ENCODE measurements at regions not wholly inside any gene's neighbourhood (a gene's known extent, or its start where the extent isn't known, plus 50 kb on each side); places are given as distances from the start of the nearest gene placed in this dataset.
"Not testable (repeated sequence)": the region's sequence is repeated elsewhere in the genome, so short reads cannot be mapped to it uniquely, and the experiment has no call there.

GRCh38 chr14:106026026-106026425 is 499.6 kb downstream of the TMEM121 start:
- no peak for DNase-seq

DNA sequence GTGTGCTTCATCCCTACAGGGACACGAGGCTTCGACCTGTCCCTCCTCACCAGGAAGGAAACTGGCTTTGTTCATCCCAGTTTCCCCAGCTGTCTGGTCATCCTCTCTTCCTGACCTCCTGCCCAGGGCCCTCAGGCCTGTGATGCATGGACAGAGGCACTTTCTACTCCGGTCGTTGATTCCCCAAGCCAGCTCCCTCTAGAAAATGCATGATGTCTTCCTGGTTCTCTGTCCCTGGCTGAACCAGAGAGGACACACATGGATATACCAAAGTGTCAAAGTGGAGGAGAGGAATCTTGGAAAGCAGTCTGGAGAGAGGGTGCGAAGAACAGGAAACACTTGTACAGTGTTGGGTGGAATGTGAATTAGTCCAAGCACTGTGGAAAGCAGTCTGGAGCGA is 501.4 kb downstream of the TMEM121 start:
- DNase-seq = not testable (repeated sequence)

DNA sequence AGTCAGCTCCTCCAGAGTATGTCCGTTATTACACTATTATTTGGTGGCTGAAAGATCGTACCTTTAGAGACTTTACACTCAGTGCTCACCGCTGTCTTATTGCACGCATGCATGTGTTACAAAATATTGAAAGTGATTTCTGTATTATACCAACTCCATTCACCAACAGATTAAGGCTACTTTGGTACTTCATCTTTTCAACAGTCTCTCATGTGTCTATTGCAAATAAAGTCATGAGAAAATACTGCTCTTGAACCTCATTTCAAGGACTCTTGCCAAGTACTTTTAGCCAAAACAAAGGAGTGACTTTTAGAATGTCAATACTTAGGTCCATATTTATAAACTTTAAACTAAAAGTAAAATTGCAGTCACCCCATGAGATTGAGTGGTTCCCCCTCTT is 503.6 kb downstream of the TMEM121 start:
- DNase-seq = peak in 1 of 3 experiments; percentile 47

DNA sequence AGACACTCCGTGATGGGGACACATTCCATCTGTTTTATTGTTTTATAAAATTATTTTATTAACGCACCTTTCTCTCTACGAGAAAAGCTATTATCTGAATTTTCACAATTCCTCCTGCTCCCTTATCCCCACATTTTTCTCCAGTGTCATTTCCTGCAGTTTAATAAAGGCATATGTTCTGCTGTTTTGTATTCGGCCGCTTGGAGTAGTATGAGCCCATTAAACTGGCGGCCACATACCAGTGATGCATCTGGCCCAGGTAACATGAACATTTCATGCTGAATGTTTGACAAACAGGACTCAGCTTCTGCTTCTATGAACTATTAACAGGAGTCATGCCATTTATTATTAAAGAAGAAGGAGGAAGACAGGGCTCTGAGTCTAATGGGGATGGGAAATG is 511.0 kb downstream of the TMEM121 start:
- DNase-seq = no peak

DNA sequence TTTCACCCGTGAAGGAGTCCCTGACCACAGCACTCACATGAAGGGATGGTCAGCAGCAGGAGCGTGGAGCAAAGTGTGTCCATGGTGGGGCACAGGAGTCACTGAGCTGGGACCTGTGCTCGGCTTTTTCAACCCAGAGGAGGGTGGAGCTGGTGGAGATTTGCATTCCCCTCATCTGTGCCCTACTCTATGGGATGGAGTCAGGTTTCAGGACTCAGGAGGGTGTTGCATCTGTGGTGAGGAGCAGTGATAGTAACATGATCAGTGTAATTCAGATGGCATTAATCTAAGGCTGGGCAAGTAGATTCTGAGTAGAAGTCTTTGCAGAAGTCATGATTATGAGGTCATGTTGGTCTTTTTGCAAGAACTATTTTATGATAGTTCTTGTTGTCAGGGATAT is 511.9 kb downstream of the TMEM121 start:
- DNase-seq = peak in 1 of 3 experiments; percentile 35

- DNase-seq = peak in 1 of 3 experiments; percentile 52
Measured at GRCh38 chr14:106039400-106039799, 513.0 kb downstream of the TMEM121 start.

DNA sequence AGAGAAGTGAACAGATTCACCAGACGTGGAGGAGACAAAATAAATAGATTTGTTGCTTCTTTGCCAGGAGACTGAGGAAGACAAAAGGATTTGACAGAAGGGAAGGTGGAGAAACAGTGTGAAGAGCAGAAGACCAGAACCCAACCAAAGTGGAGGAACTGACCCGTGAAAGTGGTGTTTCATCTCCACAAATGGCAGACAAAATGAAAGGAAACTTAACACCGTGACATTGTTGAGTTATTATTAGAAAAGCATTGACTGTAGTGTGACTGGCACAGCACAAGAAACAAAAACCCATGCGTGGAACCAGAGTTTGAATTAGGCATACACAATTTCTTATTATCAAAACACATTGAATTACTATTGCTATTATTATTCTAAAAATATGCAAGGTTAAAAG is 518.1 kb downstream of the TMEM121 start:
- peak in 1 of 3 experiments; percentile 62 for DNase-seq

DNA sequence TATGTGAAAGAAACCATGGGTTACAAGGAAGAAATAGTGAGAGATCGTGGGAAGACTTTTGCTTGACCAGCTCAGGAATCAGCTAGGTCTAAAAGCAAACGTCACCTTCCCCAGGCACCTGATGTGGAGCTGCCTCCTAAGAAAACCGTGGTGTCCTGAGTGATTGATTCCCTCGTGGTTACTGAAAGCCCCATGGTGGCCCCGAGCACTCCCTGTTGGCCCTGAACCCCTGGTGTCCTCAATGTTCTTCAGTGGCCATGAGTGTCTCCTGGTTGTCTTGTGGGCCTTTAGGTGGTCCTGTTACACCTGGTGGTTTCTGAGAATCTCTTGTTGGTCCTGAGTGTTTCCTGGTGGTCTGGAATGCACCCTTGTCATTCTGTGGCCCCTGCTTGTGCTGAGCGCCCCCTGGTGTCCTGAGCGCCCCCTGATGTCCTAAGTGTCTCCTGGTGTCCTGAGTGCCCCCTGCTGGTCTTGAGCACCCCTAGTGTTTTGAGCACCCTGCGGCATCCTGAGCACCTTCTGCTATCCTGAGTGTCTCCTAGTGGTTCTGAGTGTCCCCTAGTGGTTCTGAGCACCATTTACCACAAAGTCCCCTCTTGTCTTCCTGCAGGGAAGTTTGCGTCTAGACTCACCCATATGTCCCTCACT is 518.7 kb downstream of the TMEM121 start:
- DNase-seq = peak in 1 of 3 experiments; percentile 26

- no peak for DNase-seq
Measured at GRCh38 chr14:106051796-106052195, 525.4 kb downstream of the TMEM121 start.

DNA sequence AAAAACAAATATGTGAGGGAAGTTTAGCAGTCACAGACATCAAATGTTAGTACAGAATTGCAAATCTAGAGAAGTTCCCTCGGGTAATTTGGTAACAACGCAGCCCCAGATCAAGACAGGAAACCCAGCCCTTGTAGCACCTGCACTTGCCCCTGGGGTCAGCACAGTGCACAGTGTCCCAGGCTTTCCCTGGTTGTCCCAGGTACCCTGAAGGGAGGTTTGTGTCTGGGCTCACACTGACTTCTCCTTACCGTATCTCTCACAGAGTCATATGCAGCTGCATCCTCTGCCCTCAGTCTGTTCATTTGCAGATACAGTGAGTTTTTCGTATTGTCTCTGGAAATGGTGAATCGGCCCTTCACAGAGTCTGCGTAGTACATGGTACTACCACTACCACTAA is 528.9 kb downstream of the TMEM121 start:
- no peak for DNase-seq

DNA sequence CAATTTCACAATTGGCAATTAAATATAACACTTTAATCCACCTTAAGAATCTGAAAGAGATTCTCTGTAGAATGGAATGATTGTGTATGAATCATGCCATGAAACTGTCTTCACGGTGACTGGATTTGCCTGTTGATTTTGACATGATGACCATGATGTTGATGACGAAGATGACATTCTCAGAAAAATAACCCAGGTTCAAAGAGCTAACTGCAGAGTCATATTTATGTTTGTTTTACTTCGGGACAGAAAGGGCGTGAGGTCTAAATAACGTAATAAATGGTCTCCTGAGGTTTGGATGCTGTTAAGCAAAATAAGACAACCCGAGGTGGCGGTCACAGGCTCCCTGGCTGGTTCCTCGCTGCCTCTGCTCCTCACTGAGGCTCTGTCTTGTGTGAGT is 532.0 kb downstream of the TMEM121 start:
- DNase-seq = no peak

DNA sequence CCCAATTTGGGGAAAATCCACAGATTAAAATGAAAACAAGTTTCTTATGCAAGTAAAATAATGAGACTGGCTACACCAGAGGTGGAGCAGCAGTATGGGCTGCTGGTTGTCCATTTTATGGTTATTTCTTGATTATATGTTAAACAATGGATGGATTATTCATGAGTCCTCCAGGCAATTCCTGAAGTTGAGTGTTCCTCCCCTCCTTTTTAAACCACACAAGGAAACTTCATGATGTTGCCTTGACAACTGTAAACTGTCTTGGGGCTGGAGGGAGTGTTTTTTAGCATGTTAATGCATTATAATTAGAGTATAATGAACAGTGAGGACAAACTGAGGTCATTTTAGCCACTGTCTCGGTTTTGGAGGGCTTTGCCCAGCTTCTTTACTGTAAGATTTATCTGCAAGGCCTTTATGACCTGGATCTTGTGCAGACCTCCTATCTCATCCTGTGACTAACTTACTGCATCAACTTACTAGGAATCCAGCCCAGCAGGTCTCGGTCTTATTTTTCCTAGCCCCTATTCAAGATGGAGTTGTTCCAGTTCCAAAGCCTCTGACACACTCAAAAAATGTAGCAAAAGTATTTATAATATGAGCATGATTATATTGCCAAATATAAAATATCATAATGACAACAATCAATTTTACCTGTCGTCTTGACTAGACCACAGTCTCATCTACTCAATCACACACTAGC is 534.0 kb downstream of the TMEM121 start:
- DNase-seq = no peak

GRCh38 chr14:106061877-106062500 is 535.6 kb downstream of the TMEM121 start:
- DNase-seq = peak; percentile 47 to 71 (median 67)

GRCh38 chr14:106062502-106063272 is 536.3 kb downstream of the TMEM121 start:
- DNase-seq = no peak

- no peak for DNase-seq
Measured at GRCh38 chr14:106067935-106068334, 541.6 kb downstream of the TMEM121 start.

GRCh38 chr14:106069804-106070625 is 543.6 kb downstream of the TMEM121 start:
- no peak for DNase-seq

GRCh38 chr14:106080922-106081321 is 554.5 kb downstream of the TMEM121 start:
- DNase-seq = no peak

DNA sequence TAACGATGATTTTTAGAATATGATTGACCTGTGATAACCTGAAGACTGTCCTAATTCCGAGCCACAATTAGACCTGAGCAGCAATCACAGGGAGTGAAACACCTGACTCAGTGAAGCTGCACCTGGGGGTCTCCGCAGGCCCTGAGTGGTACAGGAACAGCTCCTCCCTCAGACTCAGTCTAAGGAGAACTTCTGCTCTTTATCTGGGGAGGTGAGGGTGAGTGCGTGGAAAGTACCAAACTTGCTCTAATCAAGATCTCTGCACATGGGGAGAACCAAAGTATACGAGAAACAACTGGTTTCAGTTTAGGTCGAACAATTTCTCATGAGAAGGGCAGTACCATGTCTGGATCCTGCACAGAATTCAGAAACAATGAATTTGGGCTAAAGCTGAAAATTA is 555.3 kb downstream of the TMEM121 start:
- DNase-seq = not testable (repeated sequence)

DNA sequence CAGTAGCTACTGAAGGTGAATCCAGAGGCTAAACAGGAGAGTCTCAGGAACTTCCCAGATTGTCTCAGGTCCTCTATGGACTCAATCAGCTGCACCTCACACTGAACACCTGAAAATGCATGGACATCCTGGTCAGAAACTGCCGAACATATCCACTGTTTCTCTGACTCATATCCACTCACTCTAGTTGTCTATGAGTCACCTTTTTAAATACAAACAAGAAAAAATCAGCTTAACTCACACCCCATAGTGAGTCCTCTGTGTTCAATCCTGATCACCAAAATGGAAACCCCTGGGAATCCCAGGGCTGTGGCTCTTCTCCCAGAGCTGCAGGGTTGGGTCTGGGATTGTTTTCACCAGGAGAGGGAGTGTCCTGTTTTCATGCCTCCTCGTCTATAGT is 556.7 kb downstream of the TMEM121 start:
- no peak for DNase-seq

- no peak for DNase-seq
Measured at GRCh38 chr14:106087837-106088236, 561.5 kb downstream of the TMEM121 start.

DNA sequence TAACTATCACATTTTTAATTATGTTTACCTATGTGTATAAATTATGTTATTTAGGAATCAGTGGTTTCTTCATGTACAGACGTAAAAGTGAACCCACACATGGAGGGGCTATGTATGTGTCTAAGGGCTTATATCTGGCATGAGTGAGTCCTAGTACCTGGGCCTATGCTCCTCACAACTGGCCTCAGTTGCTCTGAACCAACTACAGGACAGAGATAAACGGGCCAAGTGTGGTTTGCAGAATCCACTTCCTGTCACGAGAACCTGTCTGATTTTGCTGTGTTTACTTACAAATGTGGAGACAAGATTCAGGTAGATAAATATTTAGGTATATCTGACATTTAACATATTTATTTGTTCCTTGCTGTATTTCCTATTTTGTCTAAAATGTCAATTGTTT is 562.5 kb downstream of the TMEM121 start:
- DNase-seq = not testable (repeated sequence)

DNA sequence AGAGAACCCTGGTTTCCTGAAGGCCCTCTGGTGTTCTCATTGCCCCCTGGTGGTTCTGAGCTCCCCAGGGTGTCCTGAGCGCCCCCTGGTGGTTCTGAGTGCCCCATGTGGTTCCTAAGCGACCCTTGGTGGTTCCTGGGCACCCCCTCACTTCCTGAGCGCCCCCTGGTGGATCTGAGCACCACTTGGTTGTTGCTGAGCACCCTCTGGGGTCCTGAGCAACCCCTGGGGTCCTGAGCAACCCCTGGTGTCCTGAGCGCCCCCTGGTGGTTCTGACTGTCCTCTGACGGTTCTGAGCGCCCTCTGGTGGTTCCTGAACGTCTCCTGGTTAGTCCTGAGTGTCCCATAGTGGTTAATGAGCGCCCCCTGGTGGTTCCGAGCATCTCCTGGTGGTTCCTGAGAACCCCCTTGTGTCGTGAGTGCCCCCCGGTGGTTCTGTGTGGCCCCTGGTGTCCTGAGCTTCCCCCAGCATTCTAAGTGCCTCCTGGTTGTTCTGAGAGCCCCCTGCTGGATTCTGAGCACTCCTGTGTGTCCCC is 568.3 kb downstream of the TMEM121 start:
- peak in 2 of 3 experiments; percentile 18 to 28 for DNase-seq
